OCI-M2 (cell line): ENCODE measurements at regions not wholly inside any gene's neighbourhood (a gene's known extent, or its start where the extent isn't known, plus 50 kb on each side); places are given as distances from the start of the nearest gene placed in this dataset.
A peak's percentile ranks its signal among the peaks of the same experiment; 100 is the strongest.

Experiments
- DNase-seq: peaks from one replicate; lab custom pipeline; 2025; ENCODE audit not compliant: unreplicated experiment; lab: John Stamatoyannopoulos, UW

DNA sequence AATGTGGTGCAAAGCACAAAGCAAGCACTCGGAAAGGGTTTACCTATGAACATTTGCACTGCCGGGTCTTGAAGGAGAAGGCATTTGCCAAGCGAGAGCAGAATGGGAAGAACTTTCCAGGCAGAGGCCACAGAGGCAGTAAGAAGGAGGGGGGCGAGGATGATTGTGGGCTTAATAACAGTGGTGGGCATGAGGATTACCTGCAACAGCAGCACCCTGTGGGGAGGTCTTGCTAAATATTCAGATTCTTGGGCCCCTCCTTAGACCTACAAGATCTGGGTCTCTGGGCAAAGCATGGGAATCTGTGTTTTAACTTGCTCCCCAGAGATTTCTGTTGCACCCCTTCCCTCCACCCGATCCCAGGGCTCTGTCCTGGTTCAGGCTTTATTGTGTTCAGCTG is 75.1 kb upstream of the ZBED5 start:
- DNase-seq: no peak

DNA sequence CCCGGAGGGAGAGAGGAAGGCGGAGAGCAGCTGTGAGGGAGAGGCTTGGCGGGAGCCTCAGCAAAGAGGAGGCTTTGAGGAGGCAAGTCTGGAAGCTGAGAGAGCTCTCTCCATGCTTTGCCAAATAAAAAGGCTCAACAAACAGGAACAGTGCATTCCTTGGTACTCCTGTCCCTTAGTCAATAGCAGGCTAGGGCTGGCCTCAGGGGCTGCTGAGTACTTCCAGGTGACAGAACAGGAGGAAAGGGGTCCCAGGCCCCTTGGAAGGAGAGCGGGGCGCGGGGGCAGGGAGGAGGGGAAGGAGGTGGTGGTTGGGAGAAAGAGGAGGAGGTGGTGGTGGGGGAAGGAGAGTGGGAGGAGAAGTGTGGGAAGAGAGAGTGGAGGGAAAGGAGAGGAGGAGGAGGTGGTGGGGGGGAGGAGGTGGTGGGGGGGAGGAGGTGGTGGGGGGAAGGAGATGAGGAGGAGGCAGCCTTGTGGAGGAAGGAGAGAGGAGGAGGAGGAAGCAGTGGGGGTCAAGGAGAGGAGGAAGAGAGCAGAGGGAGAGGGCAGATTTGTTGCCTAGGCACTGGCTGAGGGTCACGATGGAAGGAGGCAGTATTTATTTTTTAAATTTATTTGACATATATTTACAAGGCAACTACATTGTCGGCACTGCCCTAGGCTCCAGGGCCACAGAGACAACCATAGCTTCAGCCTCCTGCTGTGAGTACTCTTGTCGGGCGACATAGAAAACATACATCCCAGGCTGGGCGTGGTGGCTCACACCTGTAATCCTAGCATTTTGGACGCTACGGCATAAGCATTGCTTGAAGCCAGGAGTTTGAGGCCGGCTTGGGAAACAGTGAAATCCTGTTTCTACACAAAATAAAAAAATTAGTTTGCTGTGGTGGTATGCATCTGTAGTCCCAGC is 74.2 kb upstream of the ZBED5 start:
- no peak for DNase-seq

DNA sequence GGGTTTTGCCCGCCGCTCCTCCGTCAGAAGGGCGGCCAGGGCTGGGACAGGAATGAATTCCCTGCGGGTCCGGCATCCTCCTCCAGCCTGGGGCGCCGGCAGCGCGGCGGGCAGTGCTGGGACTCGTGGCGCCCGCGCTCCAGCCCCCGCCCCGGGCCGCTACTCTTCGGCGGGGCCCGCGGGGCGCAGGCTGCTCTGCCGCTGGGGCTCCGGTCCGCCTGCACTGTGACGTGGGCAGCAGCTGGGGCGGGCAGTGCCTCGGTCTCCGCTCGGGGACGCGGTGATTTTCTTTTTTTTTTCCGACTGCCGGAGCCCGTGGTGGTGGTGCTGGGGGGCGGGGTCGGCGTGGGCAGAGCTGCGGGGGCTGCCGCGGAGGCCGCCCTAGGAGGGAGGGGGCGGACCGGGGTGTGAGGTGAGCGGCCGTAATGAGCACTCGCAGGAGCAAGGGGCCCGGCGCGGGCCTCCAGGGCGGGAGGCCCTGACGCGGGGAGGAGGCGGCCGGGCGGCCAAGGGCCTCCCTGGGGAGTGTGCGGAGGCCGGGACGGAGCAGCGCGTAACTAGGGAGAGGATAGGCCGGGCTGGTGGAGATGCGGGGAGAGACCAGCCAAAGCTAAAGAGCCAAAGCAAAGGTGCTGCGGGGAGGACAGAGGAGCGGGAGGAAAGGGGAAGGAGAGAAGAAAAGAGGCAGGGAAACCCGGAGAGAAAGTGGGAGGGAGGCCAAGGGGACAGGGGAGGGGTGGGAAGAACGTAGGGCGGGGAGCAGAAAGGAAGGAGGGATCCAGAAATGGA is 73.3 kb upstream of the ZBED5 start:
- no peak for DNase-seq

DNA sequence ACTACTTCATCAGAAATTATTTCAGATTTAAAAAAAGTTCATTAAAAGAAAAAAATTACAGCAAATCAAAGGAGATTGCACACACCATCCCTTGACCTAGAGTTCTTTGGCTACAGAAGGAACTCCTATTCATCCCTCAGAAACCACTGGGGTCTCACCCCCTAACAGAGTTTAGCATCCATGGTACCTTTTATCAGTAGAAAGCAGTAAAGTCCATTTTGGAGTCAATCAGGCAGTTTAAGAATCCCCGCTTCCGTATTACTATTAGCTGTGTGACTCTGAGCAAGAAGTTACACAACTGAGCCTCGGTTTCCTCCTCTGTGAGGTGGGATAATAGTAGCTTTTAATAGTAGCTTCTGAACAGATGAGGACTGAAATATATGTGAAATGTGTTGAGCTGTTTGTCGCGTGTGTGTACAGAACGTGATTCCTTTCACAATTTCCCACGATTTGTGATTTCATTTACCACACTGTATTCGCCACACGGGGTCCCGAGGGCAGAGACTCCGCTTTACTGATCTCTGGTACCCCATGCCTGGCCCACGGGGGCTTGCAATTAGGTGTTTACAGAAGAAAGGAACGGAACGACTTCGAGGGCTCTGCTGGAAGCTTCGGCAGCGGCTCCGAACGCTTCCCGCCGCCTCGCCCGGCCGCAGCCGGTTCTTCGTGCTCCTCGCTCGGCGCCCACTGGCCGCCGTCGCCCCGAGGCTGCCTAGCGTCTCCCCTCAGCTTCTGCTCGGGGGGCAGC is 72.5 kb upstream of the ZBED5 start:
- no peak for DNase-seq

DNA sequence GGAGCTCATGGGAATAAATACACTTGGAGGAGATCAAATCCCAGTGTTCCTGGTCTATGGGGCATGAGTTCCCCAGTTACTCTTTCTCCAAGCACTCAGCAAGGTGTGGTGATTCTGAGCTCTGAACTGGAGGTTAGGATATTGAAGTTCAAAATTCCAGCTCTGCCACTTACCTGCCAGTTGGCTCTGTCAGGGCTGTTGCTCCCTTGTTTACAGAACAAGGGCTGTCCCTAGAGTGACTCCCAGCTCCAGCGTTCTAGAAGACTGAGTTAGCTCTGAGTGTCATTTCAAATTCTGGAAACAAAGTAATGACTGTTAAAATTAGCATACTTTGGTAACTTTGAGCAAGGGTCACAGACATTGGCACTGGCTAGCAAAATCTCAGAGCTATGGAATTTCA is 69.7 kb upstream of the ZBED5 start:
- no peak for DNase-seq

DNA sequence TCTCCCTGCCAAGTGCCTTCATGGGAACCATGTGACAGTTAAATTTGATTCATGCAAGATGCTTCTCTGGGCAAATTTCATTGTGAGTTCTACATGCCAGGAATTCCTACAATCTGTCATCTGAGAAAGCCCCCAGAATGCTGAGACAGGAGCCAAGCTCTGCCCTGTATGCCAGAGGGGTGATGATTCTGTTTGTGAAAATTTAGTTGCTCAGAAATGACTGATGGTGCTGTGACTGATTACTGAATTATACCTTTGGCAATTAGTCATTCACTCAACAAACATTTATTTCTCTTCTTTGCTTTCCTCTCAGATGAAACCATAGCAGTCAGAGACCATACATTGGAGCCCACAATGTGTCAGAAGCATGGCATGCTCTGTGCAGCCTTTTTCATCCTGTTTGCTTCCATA is 69.0 kb upstream of the ZBED5 start:
- DNase-seq: no peak

DNA sequence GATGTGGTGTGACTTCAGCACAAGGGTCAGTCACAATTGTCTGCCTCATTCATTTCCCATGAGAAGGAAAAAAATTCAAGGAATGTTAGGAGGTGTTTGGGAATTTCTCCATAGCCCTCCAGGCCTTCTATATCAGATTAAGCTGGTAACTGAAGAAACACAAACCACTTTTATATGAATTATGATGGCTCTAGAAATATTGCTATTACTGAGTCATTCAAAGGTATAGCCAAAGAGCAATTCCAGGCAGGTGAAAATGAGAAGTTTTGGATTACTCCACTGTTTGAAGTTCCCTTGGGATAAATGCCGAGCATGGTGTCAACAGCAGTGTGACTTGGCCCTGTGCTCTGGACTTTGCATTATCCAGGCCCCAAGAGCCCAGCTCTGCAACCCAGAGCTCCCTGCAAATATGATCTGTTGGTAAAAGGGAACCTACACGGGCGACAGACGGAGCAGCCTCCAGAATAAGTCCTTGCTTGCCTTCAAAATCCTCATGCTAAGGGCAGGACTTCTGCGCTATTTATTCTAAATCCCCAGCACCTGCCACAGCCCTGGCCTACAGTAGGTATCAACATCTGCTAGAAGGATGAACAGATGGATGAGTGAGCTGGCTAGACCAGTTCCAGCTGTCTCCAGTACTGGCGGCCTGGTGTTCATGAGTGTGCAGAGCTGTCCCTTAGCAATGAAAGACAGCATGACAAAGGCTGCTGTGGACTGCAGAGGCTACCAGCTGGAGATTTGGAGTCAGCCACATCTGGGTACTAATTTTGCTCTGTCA is 67.5 kb upstream of the ZBED5 start:
- DNase-seq: no peak

DNA sequence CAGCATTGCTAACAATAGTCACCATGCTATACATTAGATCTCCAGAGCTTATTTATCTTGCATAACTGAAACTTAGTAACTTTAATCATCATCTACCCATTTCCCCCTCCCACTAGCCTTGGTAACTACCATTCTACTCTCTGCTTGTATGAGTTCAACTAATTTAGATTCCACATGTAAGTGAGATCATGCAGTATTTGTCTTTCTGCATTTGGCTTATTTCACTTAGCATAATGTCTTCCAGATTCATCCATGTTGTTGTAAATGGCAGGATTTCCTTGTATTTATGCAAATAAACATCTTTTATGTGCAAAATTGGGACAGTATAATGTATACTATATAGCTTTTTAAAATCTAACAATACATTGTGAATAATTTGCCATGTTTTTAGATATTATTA is 66.0 kb upstream of the ZBED5 start:
- DNase-seq: no peak

DNA sequence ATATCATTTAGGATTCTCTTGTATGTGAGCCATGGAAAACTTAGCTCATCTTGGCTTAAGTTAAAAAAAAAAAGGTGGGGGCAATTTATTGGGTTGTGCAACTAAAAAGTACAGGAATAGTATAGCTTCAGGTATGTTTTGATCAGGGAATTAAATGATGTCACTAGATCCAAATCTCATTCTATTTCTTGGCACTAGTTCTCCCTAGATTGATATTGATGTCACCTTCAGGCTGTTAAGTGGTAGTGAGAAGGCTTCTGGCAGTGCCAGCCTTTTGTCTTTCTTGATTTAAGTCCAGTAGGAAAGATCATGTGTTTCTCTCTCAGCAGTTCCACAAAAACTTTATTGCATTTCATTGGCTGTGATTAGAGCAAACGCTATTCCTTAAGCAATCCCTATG is 65.0 kb upstream of the ZBED5 start:
- no peak for DNase-seq

DNA sequence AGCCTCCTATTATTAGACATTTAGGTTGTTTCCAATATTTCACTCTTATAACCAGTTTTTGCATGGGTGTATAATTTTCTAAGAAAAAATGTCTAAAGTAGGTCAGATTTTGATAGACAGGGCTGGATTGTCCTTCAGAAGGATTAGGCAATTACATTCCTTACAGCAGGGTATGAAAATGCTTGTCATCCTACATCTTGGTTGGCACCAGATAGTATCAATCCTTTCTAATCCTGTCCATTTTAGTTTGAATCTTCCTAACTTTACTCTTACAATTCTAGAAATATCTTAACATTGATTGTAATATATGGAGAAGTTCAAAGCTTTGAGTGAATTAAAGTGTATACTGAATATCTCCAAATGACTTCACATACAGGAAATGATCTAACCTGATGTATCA is 63.0 kb upstream of the ZBED5 start:
- DNase-seq: no peak

DNA sequence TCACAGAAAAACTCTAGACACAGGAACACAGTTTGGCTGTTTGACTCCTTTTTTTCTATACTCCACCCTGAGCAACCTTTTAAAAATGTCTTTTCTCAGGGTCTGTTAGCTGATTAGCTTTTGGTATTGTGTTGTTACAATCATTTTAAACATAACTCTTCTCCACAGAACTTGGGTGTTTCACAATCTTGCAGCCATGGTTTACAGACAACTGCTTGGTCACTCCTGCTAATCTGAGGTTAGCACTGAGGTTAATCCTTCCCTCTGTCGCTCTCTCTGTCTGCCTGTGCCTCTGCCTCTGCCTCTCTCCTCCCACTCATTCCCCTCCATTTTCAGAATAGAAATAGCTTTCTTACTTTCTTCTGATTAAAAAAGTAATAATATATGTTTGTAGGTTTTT is 62.4 kb upstream of the ZBED5 start:
- DNase-seq: peak; percentile 26

DNA sequence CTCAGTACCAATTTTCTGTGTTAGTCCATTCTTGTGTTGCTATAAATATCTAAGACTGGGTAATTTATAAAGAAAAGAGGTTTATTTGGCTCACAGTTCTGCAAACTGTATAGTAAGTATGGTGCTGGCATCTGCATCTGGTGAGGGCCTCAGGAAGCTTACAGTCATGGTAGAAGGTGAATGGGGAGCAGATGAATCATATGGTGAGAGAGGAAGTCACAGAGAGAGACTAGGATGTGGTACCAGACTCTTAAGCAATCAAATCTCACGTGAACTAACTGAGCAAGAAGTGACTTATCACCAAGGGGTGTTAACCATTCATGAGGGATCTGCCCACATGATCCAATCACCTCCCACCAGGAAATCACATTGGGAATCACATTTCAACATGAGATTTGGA is 60.8 kb upstream of the ZBED5 start:
- DNase-seq: no peak

DNA sequence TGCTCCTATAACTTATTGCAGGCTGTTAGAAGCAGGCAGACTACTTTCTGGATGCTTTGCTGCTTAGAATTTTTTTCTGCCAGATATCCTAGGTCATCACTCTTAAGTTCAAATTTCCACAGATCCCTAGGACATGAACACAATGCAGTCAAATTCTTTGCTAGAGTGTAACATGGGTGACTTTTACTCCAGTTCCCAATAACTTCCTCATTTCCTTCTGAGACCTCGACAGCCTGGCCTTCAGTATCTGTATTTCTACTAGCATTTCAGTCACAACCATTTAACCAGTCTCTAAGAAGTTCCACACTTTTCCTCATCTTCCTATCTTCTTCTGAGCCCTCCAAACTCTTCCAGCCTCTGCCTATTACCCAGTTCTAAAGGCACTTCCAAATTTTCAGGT is 60.4 kb upstream of the ZBED5 start:
- no peak for DNase-seq

DNA sequence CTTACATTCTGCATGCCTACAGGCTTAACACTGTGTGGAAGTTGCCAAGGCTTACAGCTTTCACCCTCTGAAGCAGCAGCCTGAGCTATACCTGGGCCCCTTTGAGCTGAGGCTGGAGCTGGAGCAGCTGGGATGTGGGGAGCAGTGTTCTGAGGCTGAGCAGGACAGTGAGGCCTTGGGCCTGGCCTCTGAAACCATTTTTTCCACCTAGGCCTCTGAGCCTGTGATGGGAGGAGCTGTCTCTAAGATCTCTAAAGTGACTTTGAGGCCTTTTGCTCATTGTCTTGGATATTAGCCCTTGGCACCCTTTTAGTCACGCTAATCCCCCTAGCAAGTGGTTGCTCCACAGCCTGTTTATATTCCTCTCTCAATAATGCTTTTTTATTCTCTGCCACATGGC is 59.9 kb upstream of the ZBED5 start:
- DNase-seq: no peak

DNA sequence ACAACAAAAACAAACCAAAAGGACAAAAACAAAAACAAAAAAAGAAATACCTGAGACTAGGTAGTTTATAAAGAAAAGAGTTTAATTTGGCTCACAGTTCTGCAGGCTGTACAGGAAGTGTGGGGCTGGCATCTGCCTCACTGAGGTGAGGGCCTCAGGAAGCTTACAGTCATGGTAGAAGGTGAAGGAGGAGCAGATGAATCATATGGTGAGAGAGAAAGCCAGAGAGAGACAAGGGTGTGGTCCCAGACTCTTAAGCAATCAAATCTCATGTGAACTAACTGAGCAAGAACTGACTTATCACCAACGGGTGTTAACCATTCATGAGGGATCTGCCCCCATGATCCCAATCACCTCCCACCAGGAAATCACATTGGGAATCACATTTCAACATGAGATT is 58.8 kb upstream of the ZBED5 start:
- DNase-seq: no peak

DNA sequence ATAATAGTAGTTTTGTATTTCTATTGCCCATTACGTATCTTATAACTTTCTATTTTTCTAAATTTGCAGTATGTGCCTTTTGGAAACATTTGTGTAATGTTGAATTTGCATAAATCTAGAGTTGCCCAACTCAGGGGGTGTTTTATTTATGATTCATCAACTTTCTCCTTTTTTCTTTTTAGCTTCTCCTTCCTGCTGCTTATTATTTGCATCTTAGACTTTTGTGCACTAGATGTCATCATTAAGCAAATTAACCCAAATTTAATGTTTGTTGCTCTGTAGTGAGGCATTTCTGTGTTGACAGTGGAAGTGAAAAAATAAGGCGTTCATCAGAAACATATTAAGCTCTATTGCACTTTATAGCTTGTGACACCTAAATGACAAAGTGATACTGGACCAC is 56.2 kb upstream of the ZBED5 start:
- DNase-seq: no peak

DNA sequence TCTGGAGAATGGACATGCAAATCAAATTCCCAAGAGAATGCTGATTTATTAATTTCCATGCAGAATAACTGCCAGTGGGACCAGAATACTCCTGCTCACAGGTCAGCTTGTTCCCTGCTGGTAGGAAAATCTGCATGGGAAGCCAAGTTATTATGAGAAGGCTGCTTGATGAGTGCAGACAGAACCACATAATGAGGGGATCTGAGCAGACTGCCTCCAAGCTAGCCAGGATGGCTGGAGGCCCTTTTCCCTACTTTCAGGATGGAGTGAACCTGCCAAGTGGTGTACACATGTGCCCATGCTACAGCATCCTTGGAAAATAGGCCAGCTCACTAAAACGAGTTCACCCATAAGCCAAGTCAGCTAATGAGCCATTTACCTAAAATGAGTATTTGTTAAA is 55.2 kb upstream of the ZBED5 start:
- no peak for DNase-seq

DNA sequence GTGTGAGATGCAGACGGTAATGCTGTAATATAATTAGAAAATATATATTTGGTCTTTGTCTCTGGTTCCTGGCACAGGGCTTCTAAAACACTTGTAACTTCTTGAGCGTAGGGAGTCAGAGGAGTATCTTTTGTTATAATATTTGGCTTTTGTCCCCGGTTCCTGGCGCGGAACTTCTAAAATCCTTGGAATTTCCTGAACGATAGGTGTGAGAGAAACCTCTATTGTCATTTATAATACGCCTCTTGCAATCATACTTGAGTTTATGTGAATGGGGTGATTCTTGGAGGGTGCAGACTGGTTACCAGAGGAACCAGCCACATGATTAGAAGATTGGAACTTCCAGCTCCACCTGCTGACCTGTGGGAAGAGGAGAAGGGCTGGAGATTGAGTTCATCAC is 54.1 kb upstream of the ZBED5 start:
- DNase-seq: no peak

DNA sequence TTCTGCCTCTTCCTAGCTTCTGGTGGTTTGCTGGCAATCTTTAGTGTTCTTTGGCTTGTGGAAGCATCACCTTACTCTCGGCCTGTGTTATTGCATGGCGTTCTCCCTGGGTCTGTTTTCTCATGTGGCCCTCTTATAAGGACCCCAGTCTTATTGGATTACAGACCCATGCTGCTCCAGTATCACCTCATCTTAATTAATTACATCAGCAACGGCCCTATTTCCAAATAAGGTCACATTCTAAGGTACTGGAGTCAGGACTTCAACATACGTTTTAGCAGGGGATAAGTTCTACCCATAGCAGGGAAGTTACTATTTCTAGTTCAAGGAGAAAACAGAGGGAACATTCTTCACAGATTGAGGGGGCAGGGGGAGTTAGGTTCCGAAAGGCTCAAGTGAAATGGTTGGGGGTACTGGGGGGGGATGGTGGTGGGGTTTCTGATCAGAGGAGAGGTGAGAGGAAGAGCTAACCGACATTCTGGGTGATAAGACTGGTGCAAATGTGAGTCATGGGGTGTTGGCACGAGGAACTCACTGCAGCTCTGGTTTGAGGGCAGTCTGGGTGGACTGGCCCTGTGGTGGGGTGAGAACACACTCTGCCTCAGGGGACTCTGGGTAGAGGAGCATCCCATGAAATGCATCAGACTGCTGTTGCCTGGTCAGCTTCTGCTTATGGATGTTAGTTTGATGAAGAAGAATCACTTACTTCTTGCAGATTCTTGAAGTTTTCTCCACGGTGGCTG is 51.5 kb upstream of the ZBED5 start:
- no peak for DNase-seq

DNA sequence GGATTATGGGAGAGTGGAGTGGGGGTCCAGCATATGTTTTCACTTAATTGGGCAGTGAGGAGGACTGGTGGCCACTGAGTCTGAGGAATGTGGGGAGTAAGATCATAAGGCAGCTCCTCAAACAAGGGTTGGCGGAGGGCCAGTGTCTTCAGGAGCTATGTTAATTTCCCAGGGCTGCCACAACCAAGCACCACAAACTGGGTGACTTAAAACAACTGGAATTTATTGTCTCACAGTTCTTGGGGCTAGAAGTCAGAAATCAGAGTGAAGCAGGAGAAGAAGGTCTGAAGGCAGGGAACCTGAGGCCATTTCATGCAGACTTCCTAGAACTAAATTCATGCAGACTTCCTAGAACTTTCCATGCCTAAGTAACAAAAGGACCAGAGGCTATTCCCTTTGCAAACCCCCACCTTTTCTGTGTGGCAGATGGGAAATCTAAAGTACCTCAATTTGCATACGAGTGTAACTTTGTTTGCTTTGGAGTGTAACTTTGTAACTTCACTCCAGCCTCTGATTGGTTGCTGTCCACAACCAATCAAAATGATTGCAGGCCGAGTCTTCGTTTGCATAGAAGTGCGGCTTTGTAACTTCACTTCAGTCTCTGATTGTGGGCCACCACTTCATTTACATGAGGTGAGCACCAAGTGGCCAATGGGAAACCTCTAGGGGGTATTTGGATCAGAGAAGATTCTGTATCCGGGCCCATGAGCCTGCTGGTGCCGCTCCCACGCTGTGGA is 50.5 kb upstream of the ZBED5 start:
- no peak for DNase-seq
